HS-5 (cell line): ENCODE measurements at regions not wholly inside any gene's neighbourhood (a gene's known extent, or its start where the extent isn't known, plus 50 kb on each side); places are given as distances from the start of the nearest gene placed in this dataset.
"Not testable (repeated sequence)": the region's sequence is repeated elsewhere in the genome, so short reads cannot be mapped to it uniquely, and the experiment has no call there.

Experiments
- DNase-seq: peaks from one replicate; pipeline ENCODE4 v3.0.0-alpha.2; 2012; ENCODE audit warnings: low read depth

DNA sequence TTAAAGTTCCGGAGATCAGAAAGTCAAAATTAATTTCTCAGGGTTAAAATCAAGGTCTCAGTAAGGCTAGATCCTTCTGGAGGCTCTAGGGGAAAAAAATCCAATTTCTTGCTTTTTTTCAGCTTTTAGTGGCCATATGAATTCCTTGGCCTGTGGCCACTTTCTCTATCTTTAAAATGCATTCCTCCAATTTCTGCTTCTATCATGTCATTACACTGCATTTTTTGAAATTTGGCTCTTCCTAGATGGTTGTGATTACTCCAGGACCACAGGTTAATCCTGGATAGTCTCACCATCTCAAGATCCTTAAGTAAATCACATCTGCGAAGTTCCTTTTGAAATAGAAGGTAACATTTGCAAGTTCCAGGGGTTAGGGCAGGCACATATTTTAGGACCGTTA, 1294.9 kb upstream of the CITED2 start:
- no peak for DNase-seq

DNA sequence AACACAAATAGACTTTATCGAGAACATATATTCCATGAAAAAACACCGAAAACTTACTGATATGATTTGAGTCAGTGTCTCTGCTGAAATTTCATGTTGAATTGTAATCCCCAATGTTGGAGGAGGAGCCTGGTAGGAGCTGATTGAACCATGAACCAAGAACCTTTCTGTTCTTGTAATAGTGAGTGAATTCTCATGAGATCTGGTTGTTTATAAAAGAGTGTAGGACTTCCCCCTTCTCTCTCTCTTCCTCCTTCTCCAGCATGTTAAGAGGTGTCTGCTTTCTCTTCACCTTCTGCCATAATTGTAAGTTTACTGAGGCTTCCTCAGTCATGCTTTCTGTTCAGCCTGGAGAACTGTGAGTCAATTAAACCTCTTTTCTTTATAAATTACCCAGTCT, 1289.3 kb upstream of the CITED2 start:
- DNase-seq: no peak

DNA sequence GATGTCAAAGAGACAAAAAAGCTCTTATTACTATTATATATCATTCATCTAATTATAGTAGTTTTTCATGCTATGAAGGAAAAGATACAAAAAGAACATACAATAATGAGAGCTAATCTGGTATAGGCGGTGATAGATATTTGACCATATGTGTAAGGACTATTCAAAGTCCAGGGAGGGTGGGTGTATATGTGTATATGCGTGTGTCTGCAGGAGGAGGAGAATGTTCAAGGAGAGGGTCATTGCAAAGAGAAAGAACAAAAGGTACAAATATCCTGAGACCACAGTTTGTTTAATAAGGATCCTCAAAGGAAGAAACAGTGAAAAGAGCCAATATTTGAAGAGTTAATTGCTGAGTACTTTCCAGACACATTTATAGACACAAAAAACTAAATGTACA, 1288.6 kb upstream of the CITED2 start:
- DNase-seq: no peak

DNA sequence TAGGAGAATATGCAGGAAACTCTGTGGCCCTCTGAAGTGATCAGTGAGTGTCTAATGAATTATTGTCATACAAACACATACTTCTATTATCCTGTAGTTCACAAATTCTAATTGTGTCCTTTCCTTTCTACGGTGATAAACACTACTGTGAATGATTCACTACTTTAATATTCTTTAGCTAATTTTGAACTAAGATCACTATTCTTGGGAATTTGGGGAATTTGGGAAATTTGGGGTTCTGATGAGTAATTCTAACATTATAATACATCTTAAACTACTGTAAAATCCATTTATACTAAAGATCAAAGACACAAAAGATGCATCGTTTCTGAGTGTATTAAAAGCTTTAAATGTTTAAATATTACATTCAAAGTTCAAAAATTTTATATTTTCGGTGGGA, 1287.2 kb upstream of the CITED2 start:
- peak; percentile 29 for DNase-seq

DNA sequence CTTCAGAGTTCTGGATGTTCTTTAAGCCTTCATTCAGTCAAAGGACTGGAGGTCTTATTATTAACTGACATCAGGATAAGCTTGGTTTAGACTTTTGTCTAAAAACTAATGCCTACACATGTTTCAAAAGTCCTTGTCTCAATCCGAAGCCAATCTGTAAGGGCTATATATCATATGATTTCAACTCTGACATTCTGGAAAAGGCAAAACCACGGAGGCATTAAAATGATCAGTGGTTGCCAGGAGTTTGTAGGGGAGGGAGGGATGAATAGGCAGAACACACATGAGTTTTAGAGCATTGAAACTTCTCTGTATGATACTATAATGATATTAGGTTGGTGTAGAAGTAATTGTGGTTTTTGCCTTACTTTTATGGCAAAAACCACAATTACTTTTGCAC, 1285.8 kb upstream of the CITED2 start:
- DNase-seq: no peak

DNA sequence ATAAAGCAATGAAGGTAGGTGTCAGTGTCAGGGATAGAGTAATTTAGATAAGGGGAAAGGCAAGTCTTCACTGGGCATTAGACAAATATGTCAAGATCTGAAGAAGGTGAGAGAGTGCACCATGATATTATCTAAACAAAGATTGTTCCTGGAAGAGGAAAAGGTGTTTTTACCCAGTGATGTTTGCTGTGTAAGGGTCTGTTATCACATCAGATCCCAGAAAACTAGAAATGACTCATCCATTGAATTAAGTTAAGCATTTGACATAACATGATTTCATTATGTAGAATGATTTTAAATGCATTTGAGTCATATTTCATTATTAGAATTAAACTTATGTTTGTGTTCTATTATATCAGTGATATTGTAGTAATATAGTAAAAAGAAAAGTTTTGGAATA, 1279.5 kb upstream of the CITED2 start:
- DNase-seq: no peak

DNA sequence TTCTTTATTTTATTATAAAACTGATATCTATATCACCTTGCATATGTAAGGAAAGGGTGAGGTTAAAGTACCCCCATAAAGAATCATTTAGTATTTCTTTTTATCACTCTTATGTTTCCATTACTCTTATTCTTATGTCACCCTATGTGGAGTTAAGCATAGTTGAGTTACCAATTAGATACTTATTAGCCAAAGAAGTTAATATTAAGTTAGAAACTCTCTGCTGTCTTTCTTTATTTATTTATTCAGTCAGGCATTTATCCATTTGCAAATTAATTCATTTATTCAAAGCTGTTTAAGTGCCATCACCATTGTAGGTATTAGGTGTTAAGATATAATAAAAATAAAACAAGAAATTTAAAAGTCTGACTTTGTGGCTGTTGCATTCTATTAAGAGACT, 1279.1 kb upstream of the CITED2 start:
- DNase-seq: no peak

DNA sequence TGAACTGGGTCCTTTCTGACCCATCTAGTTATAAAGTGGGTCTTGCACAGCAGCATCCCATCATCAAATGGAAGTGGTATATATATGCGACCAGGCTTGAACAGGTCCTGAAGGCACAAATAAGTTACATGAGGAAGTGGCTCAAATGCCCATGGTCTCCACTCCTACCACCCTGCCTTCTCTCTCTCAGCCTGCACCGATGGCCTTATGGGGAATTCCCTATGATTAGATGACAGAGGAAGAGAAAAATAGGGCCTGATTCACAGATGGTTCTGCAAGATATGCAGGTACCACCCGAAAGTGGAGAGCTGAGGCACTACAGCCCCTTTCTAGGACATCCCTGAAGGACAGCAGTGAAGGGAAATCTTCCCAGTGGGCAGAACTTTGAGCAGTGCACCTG, 1275.1 kb upstream of the CITED2 start:
- DNase-seq: not testable (repeated sequence)

DNA sequence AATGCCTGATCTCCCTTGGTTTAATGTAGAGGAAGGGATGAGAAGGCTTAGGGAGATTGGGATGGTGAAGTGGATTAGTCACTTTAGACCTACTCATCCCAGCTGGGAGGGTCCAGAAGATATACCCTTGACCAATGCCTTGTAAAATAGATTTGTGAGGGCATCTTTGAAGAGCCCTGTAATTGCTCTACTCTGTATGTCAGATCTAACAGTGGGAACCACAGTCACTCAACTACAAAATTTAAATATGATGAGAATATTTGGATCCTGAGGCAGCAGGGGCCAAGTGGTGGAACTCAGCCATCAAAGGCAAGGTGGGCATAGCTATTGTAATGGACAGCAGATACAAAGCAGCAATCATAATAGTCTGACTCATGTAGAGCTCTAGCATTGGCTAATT, 1272.9 kb upstream of the CITED2 start:
- DNase-seq: not testable (repeated sequence)

DNA sequence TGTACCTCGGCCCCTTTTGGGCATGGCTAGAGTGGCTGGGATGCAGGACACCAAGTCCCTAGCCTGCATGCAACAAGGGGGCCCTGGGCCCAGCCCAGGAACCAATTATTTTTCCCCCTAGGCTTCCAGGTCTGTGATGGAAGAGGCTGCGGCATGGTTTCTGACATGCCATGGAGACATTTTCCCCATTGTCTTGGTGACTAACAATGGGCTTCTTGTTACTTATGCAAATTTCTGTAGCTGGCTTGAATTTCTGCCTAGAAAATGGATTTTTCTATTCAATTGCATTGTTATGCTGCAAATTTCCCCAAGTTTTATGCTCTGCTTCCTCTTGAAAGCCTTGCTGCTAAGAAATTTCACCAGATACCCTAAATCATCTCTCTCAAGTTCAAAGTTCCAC, 1269.6 kb upstream of the CITED2 start:
- DNase-seq: no peak

DNA sequence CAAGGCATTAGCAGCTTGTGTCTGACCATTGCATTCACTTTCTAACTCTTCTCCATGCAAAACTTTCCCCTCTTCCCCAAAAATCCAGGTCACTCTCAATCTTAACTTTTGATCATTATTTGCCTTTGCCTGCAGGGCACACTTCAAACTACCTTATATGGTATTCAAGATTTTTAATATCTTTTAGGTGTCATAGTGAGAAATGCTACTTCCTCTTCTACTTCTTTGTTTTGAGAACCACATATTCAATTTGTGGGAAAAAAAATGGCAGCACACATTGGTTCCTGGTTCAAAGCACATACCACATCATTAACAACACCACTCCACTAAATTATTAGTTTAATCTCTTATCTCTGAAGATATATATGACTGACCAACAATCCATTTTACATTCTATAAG, 1267.0 kb upstream of the CITED2 start:
- no peak for DNase-seq

DNA sequence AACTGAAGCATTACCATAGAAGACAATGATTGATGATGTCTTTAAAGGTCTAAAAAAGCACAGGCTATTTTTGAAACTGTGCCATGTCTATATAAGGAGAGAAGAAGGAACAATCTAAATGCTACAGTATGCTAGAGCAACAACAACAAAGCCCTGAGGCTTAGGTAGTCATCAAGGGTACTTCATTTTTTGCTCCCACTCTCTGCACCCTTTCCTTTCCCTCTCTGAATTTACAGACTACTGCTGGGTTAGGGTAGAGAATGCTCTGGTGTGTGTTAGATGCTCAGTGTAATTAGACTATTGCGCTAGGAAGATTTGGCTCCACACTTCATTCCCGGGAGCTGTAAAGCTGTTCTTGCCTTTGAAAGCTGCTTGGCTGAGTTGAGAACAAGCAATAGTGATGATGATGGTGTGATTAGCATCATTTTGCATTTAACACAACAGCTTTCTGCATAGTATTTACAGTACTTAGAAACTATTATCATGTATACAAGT, 1262.5 kb upstream of the CITED2 start:
- no peak for DNase-seq

DNA sequence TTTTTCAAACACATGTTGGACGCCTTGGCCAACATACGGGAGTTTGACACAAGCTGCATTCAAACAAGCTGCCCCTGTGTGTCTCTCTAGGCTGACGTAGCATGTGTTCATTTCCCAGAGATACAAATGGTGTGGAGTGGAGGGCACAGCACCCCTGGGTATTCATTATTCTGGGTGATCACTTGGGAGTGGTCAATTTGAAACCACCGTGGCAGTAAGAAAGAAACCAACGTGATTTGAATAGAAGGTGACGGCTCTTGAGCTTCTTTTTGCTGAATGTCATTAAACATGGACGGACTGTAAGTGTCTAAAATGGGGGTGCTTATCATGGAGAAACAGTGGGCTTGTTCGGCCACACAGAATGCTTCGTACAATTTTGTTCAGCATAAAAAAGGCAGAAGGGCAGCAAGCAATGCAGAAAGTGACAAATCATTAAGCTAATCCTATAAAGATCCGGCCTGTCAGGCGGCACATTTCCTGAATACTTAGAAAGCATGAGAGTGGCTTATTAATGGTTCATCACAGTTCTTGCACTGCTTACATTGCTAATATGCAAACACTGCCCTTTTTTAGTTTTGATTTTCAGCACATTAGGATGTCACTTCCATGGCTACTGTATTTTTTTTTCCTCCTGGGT, 1261.9 kb upstream of the CITED2 start:
- DNase-seq: no peak

DNA sequence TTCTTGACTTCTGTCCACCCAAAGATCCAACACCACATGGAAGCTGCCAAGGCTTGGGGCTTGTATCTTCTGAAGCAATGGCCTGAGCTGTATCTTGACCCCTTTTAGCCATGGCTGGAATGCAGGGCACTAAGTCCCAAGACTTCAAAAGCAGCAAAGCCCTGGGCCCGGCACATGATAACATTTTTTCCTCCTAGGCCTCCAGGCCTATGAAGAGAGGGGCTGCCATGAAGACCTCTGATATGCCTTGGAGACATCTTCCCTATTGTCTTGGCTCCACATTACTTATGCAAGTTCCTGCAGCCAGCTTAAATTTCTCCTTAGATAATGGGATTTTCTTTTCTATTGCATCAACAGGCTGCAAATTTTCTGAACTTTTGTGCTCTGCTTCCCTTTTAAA, 1252.6 kb upstream of the CITED2 start:
- no peak for DNase-seq

DNA sequence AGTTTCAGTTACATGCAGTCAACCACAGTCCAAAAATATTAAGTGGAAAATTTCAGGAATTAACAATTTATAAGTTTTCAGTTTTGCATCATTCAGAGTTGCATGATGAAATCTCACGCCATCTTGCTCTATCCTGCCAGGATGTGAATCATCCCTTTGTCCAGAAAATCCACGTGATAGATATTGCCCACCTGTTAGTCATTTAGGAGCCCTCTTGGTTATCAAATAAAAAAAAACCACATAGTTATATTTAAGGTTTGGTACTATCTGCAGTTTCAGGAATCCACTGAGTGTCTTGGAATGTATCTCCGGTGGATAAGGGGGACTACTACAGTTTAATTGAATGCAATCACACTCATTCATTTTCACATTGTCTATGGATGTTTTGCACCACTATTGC, 1249.0 kb upstream of the CITED2 start:
- DNase-seq: peak; percentile 90

DNA sequence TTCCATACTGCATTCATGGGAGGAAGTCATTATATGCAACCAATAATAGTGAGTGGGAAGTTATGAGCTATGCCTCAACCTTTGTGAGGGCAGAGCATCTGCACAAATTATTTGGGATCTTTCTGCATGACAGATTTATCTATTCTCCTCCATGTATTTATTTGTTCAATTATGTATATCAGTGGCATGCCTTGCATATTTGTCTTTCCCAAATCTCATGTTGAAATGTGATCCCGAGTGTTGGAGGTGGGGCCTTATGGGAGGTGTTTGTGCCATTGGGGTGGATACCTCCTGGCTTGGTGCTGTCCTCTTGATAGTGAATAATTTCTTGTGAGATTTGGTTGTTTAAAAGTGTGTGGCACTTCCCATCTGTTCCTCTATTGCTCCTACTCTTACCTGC, 1246.0 kb upstream of the CITED2 start:
- no peak for DNase-seq

DNA sequence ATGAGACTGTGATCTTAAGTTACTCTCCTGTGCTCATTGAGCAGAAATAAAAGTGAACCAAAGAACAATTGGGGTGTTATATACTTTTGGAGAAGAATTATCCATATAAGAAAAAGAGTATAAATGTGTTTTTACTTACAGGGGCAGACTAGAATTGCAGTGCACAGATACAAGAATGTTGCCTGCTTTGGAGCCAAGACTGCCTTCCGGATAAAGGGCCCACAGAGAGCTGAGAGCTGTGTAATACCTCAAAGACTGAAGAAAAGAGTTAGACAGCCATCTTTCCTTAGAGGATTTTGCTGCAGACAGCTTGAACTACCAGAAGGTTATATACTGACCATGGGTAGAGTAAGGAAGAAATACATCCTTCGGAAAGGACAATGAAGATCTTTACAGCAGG, 1235.5 kb upstream of the CITED2 start:
- DNase-seq: no peak

DNA sequence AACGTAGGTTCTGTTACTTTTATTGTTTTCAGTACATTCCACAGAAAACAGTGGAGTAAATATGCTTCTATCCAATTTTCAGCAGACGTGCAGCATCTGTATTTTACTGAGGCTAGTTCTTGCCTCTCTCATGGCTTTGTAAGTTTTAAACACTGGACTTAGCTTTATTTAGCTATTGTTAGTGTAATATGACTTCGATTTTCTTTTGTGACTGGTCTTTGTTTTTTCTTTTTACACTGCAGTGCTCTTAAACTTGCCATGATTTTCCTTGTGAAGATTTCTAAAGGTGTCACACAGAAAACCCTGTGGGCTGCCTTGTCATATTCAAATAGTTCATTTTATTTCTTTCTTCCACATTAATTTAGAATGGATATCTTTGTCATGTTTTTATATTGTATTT, 1234.9 kb upstream of the CITED2 start:
- no peak for DNase-seq

DNA sequence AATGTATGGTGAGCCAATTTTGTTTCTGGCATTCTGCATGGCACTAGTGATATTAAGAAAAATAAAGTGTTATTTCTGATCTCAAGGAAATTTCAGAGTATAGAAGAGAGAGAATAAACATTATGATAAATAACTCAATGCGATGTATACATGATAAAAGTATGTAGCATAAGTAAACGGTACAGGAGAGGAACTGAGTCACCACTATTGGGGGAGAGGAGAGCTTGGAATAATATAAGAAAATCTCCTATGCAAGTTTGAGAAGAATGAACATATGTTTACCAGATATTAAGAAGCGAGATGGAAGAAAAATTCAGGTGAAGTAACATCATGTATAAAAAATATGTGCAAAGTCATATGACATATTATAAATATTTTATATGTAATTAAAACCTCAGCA, 1230.3 kb upstream of the CITED2 start:
- DNase-seq: no peak

DNA sequence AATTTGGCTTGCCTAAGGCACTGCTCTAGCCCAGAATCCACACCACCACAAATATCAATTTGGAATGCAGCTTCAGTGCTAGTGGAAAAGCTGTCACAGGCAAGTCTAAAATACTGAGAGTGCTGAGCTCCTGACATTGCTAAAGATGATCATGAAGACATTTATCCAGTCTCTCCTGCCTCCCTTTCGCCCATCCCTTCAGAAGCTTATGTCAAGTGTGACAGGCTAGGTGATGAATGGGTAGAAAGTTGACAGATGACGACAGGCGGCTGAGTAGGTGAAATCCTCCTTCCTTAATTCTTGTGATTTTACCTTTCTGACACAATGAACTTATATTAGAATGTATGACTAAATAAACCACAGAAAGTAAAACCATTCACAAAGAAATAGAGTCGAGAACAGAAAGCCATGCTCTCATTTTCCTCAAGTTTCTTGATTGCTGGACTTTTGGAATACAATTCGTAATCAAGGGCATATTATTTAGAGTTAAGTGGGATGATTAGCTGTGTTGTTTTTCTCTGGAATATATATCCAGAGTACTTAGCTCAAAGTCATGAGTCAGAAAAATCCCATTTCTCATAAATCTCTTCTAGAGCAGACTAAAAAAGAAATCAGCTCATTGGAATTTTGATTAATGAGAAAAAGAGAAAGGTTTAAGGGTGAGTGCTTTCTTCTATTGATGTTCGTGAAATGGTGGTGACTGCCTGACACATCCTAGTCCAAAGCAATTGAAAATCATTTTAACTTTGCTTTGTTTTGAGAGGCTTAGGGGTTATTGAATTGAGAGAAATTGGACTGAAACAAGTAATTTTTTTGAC, 1228.2 kb upstream of the CITED2 start:
- DNase-seq: no peak

DNA sequence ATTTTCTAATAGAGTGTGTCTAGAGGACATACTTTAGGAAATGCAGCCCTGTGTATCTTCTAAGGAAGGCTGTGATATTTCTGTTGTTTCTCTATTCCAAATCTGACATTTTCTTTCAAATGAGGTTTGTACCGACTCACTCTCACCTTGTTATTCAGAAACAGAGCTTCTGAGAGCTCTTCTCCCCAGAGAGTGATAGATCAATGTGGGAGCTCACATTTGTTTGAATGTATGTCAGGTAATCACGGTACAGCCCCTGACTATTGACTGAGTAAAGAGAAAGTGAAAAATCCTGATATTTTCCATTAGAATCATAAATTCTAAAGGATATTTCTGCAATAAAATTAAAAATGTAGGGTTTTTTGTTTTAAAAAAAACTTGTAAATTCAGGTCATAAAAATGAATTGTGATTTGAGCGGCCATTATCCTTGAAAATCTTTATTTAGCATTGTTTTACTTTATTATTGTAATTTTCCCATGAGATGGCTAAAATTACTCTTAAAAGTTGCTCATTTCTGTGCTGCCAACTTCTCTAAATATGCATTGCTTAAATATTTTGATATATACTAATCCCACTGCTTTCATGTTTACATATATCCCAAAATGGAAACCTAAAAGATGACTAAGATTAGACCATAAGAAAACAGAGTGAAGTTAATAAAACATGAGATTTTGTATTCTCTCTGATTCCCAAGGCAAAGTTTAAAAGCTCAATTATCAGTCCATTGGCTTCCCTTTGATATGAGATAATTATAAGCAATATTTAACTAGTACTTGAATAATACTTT, 1226.8 kb upstream of the CITED2 start:
- DNase-seq: no peak

DNA sequence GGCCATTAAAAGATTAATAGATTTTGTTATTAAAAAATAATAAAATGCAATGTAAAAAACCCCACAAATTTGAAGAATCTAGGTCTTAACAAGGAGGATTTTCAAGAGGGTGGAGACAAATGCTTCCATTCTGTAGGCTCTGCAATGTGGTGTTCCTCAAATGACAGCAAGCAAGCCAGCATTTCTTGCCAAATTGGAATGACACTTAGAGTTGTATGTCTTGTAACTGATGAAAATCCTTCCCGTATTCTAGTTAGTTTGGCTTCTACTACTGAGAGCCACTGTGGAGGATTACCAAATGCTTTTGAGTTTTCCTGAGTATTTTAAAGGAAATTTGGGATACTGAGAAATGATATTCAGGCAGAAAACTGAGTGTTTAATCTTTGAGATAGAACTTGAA, 1225.5 kb upstream of the CITED2 start:
- DNase-seq: no peak

DNA sequence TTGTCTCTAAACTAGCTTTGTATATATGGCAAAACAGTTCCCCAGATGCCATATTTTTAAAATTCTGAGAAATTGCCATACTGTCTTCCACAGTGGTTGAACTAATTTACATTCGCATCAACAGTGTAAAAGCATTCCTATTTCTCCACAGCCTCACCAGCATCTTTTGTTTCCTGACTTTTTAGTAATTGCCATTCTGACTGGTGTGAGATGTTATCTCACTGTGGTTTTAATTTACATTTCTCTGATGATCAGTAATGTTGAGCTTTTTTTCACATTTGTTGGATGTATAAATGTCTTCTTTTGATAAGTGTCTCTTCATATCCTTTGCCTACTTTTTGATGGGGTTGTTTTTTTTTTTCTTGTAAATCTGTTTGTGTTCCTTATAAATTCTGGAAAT, 1222.7 kb upstream of the CITED2 start:
- DNase-seq: no peak
